CD4-positive, alpha-beta T cell (primary cell): ENCODE measurements at regions not wholly inside any gene's neighbourhood (a gene's known extent, or its start where the extent isn't known, plus 50 kb on each side); places are given as distances from the start of the nearest gene placed in this dataset.

Source experiments
- ATAC-seq: fragments of 200-7000 bp; cut with Tn5 transposase; one replicate; pipeline ENCODE4 v1.10.0; 2022; ENCODE audit warnings: mild to moderate bottlenecking; ENCODE audit not compliant: poor library complexity
- CTCF ChIA-PET: fragments of 350-600 bp; sonication (Branson Sonifier 250); formaldehyde crosslinking; loops from one replicate; lab custom pipeline; 2021; ENCODE audit warnings: antibody characterized with exemption, inconsistent platforms; lab: Charles Lee
- POLR2A ChIA-PET: fragments of 350-600 bp; sonication (Branson Sonifier 250); formaldehyde crosslinking; loops from one replicate; lab custom pipeline; 2021; ENCODE audit warnings: antibody characterized with exemption, inconsistent platforms; lab: Charles Lee
- DNase-seq, 14 experiments: peaks; one replicate each; pipeline ENCODE4 v3.0.0-alpha.2; 2013 to 2020; ENCODE audit warnings: mixed read lengths in 2 of 14
- H3K27ac ChIP-seq, 2 donors: one replicate each; pipeline versions ENCODE4 v1.5.1 to v1.7.0; 2013; ENCODE audit warnings: low read length in 2 of 2, low read depth in 1 of 2, mild to moderate bottlenecking in 1 of 2
- H3K27me3 ChIP-seq, 2 experiments: 1 replicate in 1 of 2; 2 replicates in 1 of 2; pipeline versions ENCODE4 v1.6.1 to v1.7.0; 2013; ENCODE audit warnings: low read length in 2 of 2, control low read depth in 1 of 2, mild to moderate bottlenecking in 1 of 2, moderate library complexity in 1 of 2; ENCODE audit not compliant: insufficient read depth in 2 of 2, control insufficient read depth in 1 of 2
- H3K36me3 ChIP-seq: one replicate; pipeline ENCODE4 v1.6.1; 2013; ENCODE audit warnings: low read length, control low read depth; ENCODE audit not compliant: insufficient read depth
- H3K4me1 ChIP-seq: one replicate; pipeline ENCODE4 v1.6.1; 2013; ENCODE audit warnings: low read length, control low read depth; ENCODE audit not compliant: insufficient read depth
- H3K4me3 ChIP-seq: one replicate; pipeline ENCODE4 v1.5.1; 2013; ENCODE audit warnings: mild to moderate bottlenecking, low read length, moderate library complexity
- H3K9me3 ChIP-seq, 2 experiments: 1 replicate in 1 of 2; 2 replicates in 1 of 2; pipeline versions ENCODE4 v1.6.1 to v1.7.0; 2013; ENCODE audit warnings: low read length in 2 of 2, mild to moderate bottlenecking in 2 of 2, control low read depth in 1 of 2, moderate library complexity in 1 of 2; ENCODE audit not compliant: control insufficient read depth in 1 of 2, insufficient read depth in 1 of 2
- H3K27ac Mint-ChIP-seq: one replicate; pipeline ENCODE4 v1.8.0; 2020; ENCODE audit warnings: mixed read lengths
- H3K27me3 Mint-ChIP-seq: one replicate; pipeline ENCODE4 v1.8.0; 2021; ENCODE audit warnings: mixed read lengths
- H3K36me3 Mint-ChIP-seq: one replicate; pipeline ENCODE4 v1.8.0; 2021; ENCODE audit warnings: low read depth, mixed read lengths
- H3K4me1 Mint-ChIP-seq: one replicate; pipeline ENCODE4 v1.8.0; 2021; ENCODE audit warnings: low read depth, mixed read lengths
- H3K4me3 Mint-ChIP-seq: one replicate; pipeline ENCODE4 v1.8.0; 2020; ENCODE audit warnings: mild to moderate bottlenecking, mixed read lengths
- H3K9me3 Mint-ChIP-seq: one replicate; pipeline ENCODE4 v1.8.0; 2020; ENCODE audit warnings: mixed read lengths
- CTCF ChIP-seq: fragments of 200-600 bp; IDR thresholded peaks from one replicate; pipeline ENCODE4 v1.8.0; 2022; ENCODE audit warnings: antibody characterized with exemption, mild to moderate bottlenecking
- intact Hi-C, 2 experiments: fragments of 100-400 bp; cut with DNase I in 1 of 2; cut with micrococcal nuclease in 1 of 2; formaldehyde crosslinking; loops; one replicate each; pipeline versions ENCODE4 v1.15.1 to v1.9.0; 2023 to 2025; cut with DNase I, micrococcal nuclease

- Histone ChIP-seq H3K4me1 (no peaks in the 10 kb centered on the region), H3K4me3 (no peak overlapping the region), H3K36me3 (no peaks in the 10 kb centered on the region), H3K9me3 (no peaks in the 10 kb centered on the region), H3K27ac (no peak overlapping the region), H3K27me3 (no peaks in the 10 kb centered on the region)
- ChIA-PET CTCF (no interaction called here), POLR2A (no interaction called here)
- Mint-ChIP-seq H3K4me1 (no peaks in the 10 kb centered on the region), H3K4me3 (no peak overlapping the region), H3K27me3 (no peaks in the 10 kb centered on the region), H3K27ac (no peak overlapping the region), H3K36me3 (no peaks in the 10 kb centered on the region), H3K9me3 (peaks cover 4% of the 10 kb centered on the region)
- DNase-seq (no peak), ATAC-seq (no peak)
- intact Hi-C loops: no loop called here
- no peak for TF ChIP-seq CTCF
These were observed 79.5 kb upstream of the DSEL start for GRCh38 chr18:67596003-67596402.

GRCh38 chr18:67590571-67591141 lies 74.1 kb upstream of the DSEL start:
- Histone ChIP-seq H3K4me1 (no peaks in the 10 kb centered on the region), H3K9me3 (no peaks in the 10 kb centered on the region), H3K27ac (no peak overlapping the region), H3K27me3 (no peaks in the 10 kb centered on the region), H3K36me3 (no peaks in the 10 kb centered on the region), H3K4me3 (no peak overlapping the region)
- H3K9me3 Mint-ChIP-seq: peaks cover 3% of the 10 kb centered on the region
- ATAC-seq: no peak
- no peak overlapping the region for H3K27ac Mint-ChIP-seq
- no peak overlapping the region for H3K4me3 Mint-ChIP-seq
- no peaks in the 10 kb centered on the region for H3K27me3 Mint-ChIP-seq
- H3K4me1 Mint-ChIP-seq: no peaks in the 10 kb centered on the region
- intact Hi-C loops: no loop called here
- TF ChIP-seq CTCF: no peak
- ChIA-PET POLR2A (no interaction called here), CTCF (no interaction called here)
- no peaks in the 10 kb centered on the region for H3K36me3 Mint-ChIP-seq
- DNase-seq: no peak

- TF ChIP-seq CTCF: no peak
These were observed 72.8 kb upstream of the DSEL start for GRCh38 chr18:67589325-67589724.

More at GRCh38 chr18:67589325-67589724, 72.8 kb upstream of the DSEL start:
- Histone ChIP-seq H3K27me3 (no peaks in the 10 kb centered on the region), H3K4me3 (no peak overlapping the region), H3K36me3 (no peaks in the 10 kb centered on the region), H3K9me3 (no peaks in the 10 kb centered on the region), H3K27ac (no peak overlapping the region), H3K4me1 (no peaks in the 10 kb centered on the region)
- intact Hi-C loops: no loop called here
- H3K4me3 Mint-ChIP-seq: no peak overlapping the region
- H3K27ac Mint-ChIP-seq: no peak overlapping the region
- CTCF ChIA-PET: no interaction called here
- DNase-seq (no peak), ATAC-seq (no peak)
- H3K27me3 Mint-ChIP-seq: no peaks in the 10 kb centered on the region
- H3K36me3 Mint-ChIP-seq: no peaks in the 10 kb centered on the region
- peaks cover 3% of the 10 kb centered on the region for H3K9me3 Mint-ChIP-seq
- POLR2A ChIA-PET: no interaction called here
- H3K4me1 Mint-ChIP-seq: no peaks in the 10 kb centered on the region
